Adrenal gland (tissue), 5 donors: ENCODE measurements at regions not wholly inside any gene's neighbourhood (a gene's known extent, or its start where the extent isn't known, plus 50 kb on each side); places are given as distances from the start of the nearest gene placed in this dataset.

ENCODE experiments used
- POLR2A ChIP-seq, 2 donors: fragments of 450-650 bp; IDR thresholded peaks; one replicate each; pipeline ENCODE4 v1.6.1; 2017; ENCODE audit warnings: antibody characterized with exemption in 2 of 2, mild to moderate bottlenecking in 2 of 2, moderate library complexity in 1 of 2
- TF ChIP-seq, protein P1 (sequence below), 6 experiments: fragments of 450-650 bp in 4 of 6; fragments of 200-600 bp in 2 of 6; sonication (generic) in 1 of 6; IDR thresholded peaks; 1 replicate in 5 of 6; 2 replicates in 1 of 6; pipeline versions ENCODE4 v1.5.1 to v1.8.0; 2016 to 2021; ENCODE audit warnings: antibody characterized with exemption in 6 of 6, mild to moderate bottlenecking in 2 of 6, moderate library complexity in 1 of 6
- donor health status: DM: no; HTN: no; CAD: no.

DNA sequence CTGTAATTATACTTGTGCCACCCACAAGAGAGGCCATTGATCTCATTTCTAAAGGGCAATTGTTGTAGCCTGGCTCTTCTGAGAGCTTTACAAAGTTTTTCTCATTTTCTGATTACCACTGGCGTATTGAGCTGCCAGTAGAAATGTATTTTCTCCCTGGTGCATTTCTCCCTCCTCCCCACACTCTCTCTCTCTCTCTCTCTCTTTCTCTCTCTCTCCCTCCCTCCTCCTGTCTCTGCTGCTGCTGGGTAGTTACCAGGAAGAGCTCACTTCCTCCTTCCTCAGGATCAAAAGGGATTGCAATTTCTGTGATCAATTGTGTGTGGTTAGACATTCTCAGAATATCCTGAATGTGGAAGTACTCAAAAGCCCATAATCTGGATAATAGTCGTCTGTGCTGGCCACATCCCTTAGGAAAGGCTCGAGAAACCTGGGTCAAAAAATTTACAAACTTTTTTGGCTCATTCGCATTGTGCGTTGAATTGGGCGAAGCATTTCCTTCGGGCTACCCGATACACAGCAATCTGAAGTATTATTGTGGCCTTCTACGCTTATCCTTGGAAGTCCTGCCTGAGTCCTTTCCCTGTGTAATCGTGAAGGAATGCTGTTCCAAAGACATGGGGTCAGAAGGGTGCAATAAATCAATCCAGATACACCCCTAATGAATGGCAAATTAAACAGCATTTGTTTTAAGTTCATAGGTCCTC, 254.8 kb downstream of the MSRB3 start:
- TF ChIP-seq, protein P1, sequence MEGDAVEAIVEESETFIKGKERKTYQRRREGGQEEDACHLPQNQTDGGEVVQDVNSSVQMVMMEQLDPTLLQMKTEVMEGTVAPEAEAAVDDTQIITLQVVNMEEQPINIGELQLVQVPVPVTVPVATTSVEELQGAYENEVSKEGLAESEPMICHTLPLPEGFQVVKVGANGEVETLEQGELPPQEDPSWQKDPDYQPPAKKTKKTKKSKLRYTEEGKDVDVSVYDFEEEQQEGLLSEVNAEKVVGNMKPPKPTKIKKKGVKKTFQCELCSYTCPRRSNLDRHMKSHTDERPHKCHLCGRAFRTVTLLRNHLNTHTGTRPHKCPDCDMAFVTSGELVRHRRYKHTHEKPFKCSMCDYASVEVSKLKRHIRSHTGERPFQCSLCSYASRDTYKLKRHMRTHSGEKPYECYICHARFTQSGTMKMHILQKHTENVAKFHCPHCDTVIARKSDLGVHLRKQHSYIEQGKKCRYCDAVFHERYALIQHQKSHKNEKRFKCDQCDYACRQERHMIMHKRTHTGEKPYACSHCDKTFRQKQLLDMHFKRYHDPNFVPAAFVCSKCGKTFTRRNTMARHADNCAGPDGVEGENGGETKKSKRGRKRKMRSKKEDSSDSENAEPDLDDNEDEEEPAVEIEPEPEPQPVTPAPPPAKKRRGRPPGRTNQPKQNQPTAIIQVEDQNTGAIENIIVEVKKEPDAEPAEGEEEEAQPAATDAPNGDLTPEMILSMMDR (IDR thresholded peaks at IDR 0.05) = no peak
- TF ChIP-seq POLR2A (IDR thresholded peaks at IDR 0.05) = no peak
